Astrocyte of the cerebellum (primary cell): ENCODE measurements at regions not wholly inside any gene's neighbourhood (a gene's known extent, or its start where the extent isn't known, plus 50 kb on each side); places are given as distances from the start of the nearest gene placed in this dataset.
"Not testable (repeated sequence)": the region's sequence is repeated elsewhere in the genome, so short reads cannot be mapped to it uniquely, and the experiment has no call there.

ENCODE experiments used
- DNase-seq: peaks from one replicate; pipeline ENCODE4 v3.0.0-alpha.2; 2011; ENCODE audit warnings: low read depth
- H3K4me3 ChIP-seq: 2 replicates; pipeline ENCODE4 v1.5.1; 2011; ENCODE audit warnings: mild to moderate bottlenecking, low read depth, low read length, moderate library complexity
- in situ Hi-C: cut with HindIII; loops from 2 replicates; pipeline ENCODE4 v1.10.0; 2017; ENCODE audit warnings: low sequenced_read_pairs
- TF ChIP-seq, protein P1 (sequence below): IDR thresholded peaks from 2 replicates; pipeline ENCODE4 v1.5.1; 2012; ENCODE audit warnings: low read length, low read depth, moderate library complexity, mild to moderate bottlenecking; ENCODE audit errors: missing control alignments

DNA sequence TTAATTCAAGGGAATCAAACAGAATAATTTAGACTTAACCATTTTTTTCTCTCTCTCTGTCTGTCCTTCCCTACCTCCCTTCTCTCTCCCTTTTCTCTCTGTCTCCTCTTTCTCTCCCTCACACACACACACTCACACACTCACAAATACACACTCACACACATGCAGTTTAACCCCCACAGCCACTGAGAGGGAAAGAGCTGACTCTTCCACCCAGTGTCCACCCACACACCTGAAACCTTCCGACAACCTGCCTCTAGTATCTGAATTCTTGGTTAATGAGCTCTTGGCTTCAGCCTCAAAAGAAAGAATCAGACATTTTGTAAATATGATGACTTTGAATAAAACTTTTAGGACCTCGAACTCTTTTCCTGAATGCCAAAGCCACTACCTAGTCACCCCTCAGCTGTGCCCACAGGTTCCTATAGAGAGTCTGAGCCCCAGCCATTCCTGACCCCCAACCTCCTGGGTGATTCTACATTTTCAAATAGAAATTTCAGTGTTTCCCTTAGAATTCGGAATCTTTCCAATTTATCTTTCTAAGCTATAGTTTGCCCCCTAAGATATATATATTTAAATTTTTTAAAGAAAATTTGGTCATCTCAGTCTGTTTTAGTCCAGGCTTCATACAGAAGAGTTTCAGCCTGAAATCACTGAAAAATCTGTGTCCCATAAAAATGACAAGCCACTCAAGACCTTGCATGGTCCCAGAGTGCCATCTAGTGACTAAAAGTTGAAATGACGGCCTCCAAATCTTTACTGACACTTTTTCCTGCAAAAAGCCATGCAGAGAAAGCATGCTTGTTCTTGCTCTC, 202.8 kb downstream of the IPMK start:
- H3K4me3 ChIP-seq: no peak overlapping the region
- peak; percentile 48 for DNase-seq
- TF ChIP-seq, protein P1, sequence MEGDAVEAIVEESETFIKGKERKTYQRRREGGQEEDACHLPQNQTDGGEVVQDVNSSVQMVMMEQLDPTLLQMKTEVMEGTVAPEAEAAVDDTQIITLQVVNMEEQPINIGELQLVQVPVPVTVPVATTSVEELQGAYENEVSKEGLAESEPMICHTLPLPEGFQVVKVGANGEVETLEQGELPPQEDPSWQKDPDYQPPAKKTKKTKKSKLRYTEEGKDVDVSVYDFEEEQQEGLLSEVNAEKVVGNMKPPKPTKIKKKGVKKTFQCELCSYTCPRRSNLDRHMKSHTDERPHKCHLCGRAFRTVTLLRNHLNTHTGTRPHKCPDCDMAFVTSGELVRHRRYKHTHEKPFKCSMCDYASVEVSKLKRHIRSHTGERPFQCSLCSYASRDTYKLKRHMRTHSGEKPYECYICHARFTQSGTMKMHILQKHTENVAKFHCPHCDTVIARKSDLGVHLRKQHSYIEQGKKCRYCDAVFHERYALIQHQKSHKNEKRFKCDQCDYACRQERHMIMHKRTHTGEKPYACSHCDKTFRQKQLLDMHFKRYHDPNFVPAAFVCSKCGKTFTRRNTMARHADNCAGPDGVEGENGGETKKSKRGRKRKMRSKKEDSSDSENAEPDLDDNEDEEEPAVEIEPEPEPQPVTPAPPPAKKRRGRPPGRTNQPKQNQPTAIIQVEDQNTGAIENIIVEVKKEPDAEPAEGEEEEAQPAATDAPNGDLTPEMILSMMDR: peak; percentile 87
- in situ Hi-C loops: no loop called here

DNA sequence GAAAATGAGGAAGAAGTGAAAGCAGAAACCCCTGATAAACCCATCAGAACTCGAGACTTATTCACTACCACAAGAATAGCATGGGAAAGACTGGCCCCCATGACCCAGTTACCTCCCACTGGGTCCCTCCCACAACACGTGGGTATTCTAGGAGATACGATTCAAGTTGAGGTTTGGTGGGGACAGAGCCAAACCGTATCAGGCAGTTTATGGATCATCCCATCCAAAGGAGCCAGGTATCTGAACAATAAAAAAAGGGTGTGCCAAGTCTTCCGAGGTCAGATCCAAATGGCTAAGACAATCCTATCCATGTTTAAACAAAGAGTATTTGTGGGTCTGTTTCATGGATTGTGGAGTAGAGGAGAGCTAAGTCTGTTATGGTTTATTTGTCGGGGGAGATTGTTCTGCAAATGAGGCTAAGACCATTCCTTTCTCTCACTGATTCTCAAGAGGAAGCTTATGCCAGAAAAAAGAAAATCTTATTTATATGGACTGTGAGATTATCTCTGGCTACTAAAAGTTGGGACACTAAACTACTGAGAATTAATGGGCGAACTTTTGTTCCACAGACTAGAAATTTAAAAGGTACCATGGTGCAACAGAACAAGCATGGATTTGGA, 203.7 kb downstream of the IPMK start:
- DNase-seq: peak; percentile 4
- no peak overlapping the region for H3K4me3 ChIP-seq
- in situ Hi-C loops: no loop called here
- TF ChIP-seq, protein P1: no peak

DNA sequence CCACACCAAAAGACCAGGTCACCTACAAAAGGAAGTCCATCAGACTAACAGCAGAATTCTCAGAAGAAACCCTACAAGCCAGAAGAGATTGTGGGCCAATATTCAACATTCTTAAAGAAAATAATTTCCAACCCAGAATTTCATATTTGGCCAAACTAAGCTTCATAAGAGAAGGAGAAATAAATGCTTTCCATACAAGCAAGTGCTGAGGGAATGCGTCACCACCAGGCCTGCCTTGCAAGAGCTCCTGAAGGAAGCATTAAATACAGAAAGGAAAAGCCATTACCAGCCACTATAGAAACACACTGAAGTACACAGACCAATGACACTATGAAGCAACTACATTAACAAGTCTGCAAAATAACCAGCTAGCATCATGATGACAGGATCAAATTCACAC, 209.0 kb downstream of the IPMK start:
- DNase-seq: not testable (repeated sequence)

DNA sequence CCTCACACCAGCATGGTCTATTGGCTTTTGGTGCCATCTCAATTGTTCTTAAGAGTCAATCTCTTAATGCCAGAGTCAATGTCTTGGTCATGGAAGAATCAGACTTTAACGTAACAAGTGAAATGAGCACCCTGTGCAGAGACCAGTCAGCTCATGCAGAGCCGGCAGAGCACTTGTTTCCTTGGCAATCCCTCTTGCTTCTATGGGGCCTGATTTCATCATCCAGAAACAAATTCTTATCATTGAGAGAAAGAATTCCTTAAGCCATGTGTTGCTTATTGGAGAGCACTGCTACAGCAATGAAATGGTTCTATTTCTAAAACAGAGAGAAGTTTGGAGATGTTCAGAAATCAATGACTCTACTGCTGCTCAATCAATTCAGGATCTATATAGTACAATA, 212.8 kb downstream of the IPMK start:
- no peak for DNase-seq
- in situ Hi-C loops: no loop called here

More for the DNA sequence above, 209.0 kb downstream of the IPMK start:
- H3K4me3 ChIP-seq, in situ Hi-C loops: not testable (repeated sequence)

DNA sequence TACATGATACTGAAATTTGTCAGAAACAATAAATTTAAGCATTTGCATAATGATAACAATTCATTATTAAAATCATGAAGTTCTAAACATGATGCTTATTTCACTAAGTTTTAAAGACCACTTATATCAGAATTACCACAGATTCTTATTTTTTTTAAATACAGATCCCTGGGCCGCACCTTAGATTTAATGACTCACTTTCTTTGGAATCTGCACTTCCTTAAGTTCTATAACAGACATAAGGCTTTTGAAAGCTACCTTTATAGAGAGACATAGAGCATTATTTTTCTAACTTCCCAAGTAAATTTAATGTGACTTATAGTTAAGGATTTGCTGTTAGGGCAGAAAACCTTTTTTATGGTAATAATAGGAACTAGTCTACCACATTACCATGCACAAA, 214.9 kb downstream of the IPMK start:
- TF ChIP-seq, protein P1: no peak
- in situ Hi-C loops: no loop called here
- no peak for DNase-seq
- no peak overlapping the region for H3K4me3 ChIP-seq

More for the DNA sequence above, 212.8 kb downstream of the IPMK start:
- no peak overlapping the region for H3K4me3 ChIP-seq
- TF ChIP-seq, protein P1: no peak

DNA sequence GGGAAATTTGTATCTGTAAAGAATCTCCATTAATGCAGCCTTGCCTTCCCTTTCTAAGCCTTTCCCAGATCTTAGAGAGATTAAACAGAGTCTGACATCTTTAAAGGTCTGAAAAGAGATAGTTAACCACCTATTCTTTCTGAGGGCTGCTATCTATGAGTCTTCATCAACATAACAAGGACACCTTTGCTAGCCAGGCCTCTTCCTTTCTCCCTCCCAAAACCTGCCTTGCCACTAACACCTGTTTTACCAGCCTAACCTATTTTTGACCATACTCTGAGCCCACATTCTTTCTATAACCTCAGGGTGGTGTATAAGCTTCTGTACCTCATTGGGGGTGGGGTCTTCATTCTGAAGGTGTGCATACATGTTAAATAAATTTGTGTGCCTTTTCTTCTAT, 217.1 kb downstream of the IPMK start:
- TF ChIP-seq, protein P1: no peak
- H3K4me3 ChIP-seq: no peak overlapping the region
- DNase-seq: no peak
- in situ Hi-C loops: no loop called here

DNA sequence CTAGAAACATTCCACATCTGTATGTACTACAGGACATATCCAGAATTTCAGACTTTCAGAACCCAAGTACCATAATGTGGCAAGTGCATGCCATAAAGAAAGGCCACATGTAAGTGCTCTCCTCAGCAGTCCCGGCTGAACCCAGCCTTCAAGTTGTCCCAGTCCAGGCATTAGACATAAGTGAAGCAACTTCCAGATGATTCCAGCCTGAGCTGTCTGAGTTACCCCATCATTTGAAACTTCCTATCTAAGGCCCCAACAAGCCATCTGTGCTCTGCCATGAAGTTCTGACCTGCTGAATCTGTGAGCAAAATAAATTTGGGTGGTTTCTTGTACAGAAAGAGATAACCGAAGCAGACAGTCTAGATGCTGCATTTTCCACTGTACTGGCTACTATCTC, 218.8 kb downstream of the IPMK start:
- no peak for DNase-seq
- in situ Hi-C loops: no loop called here
- no peak overlapping the region for H3K4me3 ChIP-seq
- TF ChIP-seq, protein P1: no peak
